Keratinocyte (primary cell): ENCODE measurements at regions not wholly inside any gene's neighbourhood (a gene's known extent, or its start where the extent isn't known, plus 50 kb on each side); places are given as distances from the start of the nearest gene placed in this dataset.

Experiments
- DNase-seq: peaks from one replicate; pipeline ENCODE4 v3.0.0-alpha.2; 2011; ENCODE audit warnings: low read depth, missing footprints, low spot score
- FAIRE-seq: peaks from 2 replicates; lab custom pipeline; 2011; peaks lifted over from hg19 to GRCh38; lab: Jason Lieb, UNC
- H2AFZ ChIP-seq: 2 replicates; pipeline ENCODE4 v1.6.0; 2012; ENCODE audit warnings: low read length, control low read depth, inconsistent platforms; ENCODE audit not compliant: control insufficient read depth
- H3K27ac ChIP-seq: 2 replicates; pipeline ENCODE4 v1.5.1; 2011; ENCODE audit warnings: low read length; ENCODE audit not compliant: control insufficient read depth, insufficient read depth
- H3K27me3 ChIP-seq: 3 replicates; pipeline ENCODE4 v1.6.0; 2011; ENCODE audit warnings: low read length; ENCODE audit not compliant: control insufficient read depth, insufficient read depth; ENCODE audit errors: extremely low read depth
- H3K36me3 ChIP-seq, 2 experiments: 2 replicates in 1 of 2; 3 replicates in 1 of 2; pipeline ENCODE4 v1.5.1; 2011; ENCODE audit warnings: low read length in 2 of 2, mild to moderate bottlenecking in 1 of 2; ENCODE audit not compliant: control insufficient read depth in 2 of 2, insufficient read depth in 2 of 2; ENCODE audit errors: extremely low read depth in 1 of 2
- H3K4me1 ChIP-seq: 3 replicates; pipeline ENCODE4 v1.5.1; 2011; ENCODE audit warnings: low read length; ENCODE audit not compliant: control insufficient read depth, insufficient read depth; ENCODE audit errors: extremely low read depth
- H3K4me2 ChIP-seq: 3 replicates; pipeline ENCODE4 v1.6.0; 2011; ENCODE audit warnings: low read depth, low read length; ENCODE audit not compliant: control insufficient read depth, insufficient read depth; ENCODE audit errors: extremely low read depth
- H3K4me3 ChIP-seq, 3 experiments: fragments of 200-600 bp in 1 of 3; sonication (generic) in 1 of 3; 2 replicates in 2 of 3; 3 replicates in 1 of 3; pipeline ENCODE4 v1.5.1; 2011 to 2016; ENCODE audit warnings: low read length in 3 of 3, mild to moderate bottlenecking in 3 of 3, control low read depth in 2 of 3, inconsistent platforms in 1 of 3, low read depth in 1 of 3, mixed read lengths in 1 of 3, mixed run types in 1 of 3, moderate library complexity in 1 of 3; ENCODE audit not compliant: control insufficient read depth in 2 of 3, insufficient read depth in 2 of 3; ENCODE audit errors: extremely low read depth in 1 of 3
- H3K79me2 ChIP-seq: 2 replicates; pipeline ENCODE4 v1.6.0; 2012; ENCODE audit warnings: low read length; ENCODE audit not compliant: control insufficient read depth, insufficient read depth
- H3K9ac ChIP-seq: 3 replicates; pipeline ENCODE4 v1.6.0; 2011; ENCODE audit warnings: low read length; ENCODE audit not compliant: control insufficient read depth, insufficient read depth; ENCODE audit errors: extremely low read depth
- H3K9me1 ChIP-seq: 3 replicates; pipeline ENCODE4 v1.6.0; 2011; ENCODE audit warnings: low read length; ENCODE audit not compliant: control insufficient read depth, insufficient read depth; ENCODE audit errors: extremely low read depth
- H3K9me3 ChIP-seq: 2 replicates; pipeline ENCODE4 v1.5.1; 2012; ENCODE audit warnings: low read depth, low read length; ENCODE audit not compliant: control insufficient read depth
- H4K20me1 ChIP-seq: 3 replicates; pipeline ENCODE4 v1.6.0; 2011; ENCODE audit warnings: low read length; ENCODE audit not compliant: control insufficient read depth, insufficient read depth; ENCODE audit errors: extremely low read depth
- CTCF ChIP-seq, 3 experiments: IDR thresholded peaks in 1 of 3; conservative IDR thresholded peaks in 1 of 3; optimal IDR thresholded peaks in 1 of 3; 2 replicates in 2 of 3; 3 replicates in 1 of 3; pipeline versions ENCODE3 to v1.5.1; 2011; ENCODE audit warnings: low read length in 3 of 3, mild to moderate bottlenecking in 3 of 3, moderate library complexity in 2 of 3, control low read depth in 1 of 3, inconsistent platforms in 1 of 3; ENCODE audit not compliant: insufficient read depth in 2 of 3; ENCODE audit errors: extremely low read depth in 1 of 3
- EZH2 ChIP-seq: IDR thresholded peaks from one replicate; pipeline ENCODE4 v1.6.1; 2012; ENCODE audit warnings: inconsistent platforms, mild to moderate bottlenecking, low read length, moderate library complexity
- dilution Hi-C: fragments of 300-500 bp; cut with MboI; formaldehyde crosslinking; loops from one replicate; pipeline ENCODE4 v1.7.0; 2020; ENCODE audit warnings: low sequenced_read_pairs; ENCODE audit not compliant: extremely low pct_ligation_motif_present

- FAIRE-seq = no peak
- no peak for DNase-seq
- no peak overlapping the region for H3K27ac ChIP-seq
- no peak overlapping the region for H3K9ac ChIP-seq
- H2AFZ ChIP-seq = no peak overlapping the region
- no peaks in the 10 kb centered on the region for H3K9me1 ChIP-seq
- no peaks in the 10 kb centered on the region for H3K36me3 ChIP-seq
- dilution Hi-C loops = no loop called here
- H3K79me2 ChIP-seq = no peaks in the 10 kb centered on the region
- no peak overlapping the region for H3K4me2 ChIP-seq
- H3K9me3 ChIP-seq = no peaks in the 10 kb centered on the region
- H3K27me3 ChIP-seq = no peaks in the 10 kb centered on the region
- H3K4me3 ChIP-seq = no peak overlapping the region
- H3K4me1 ChIP-seq = no peaks in the 10 kb centered on the region
- no peak for TF ChIP-seq CTCF (optimal IDR thresholded peaks at IDR 0.05 in 1 of 3, IDR thresholded peaks at IDR 0.05 in 1 of 3, conservative IDR thresholded peaks at IDR 0.05 in 1 of 3; ENCODE audit: extremely low read depth in 1 of 3, insufficient read depth in 2 of 3, low read length in 3 of 3)
- TF ChIP-seq EZH2 = no peak
- H4K20me1 ChIP-seq = no peaks in the 10 kb centered on the region
Measured at GRCh38 chr15:27650244-27650643, 448.9 kb downstream of the OCA2 start.

GRCh38 chr15:27648359-27648758 is 450.8 kb downstream of the OCA2 start:
- dilution Hi-C loops = no loop called here
- no peaks in the 10 kb centered on the region for H3K79me2 ChIP-seq
- no peak overlapping the region for H2AFZ ChIP-seq
- H3K4me2 ChIP-seq = no peak overlapping the region
- H3K9ac ChIP-seq = no peak overlapping the region
- TF ChIP-seq EZH2 (no peak), CTCF (optimal IDR thresholded peaks at IDR 0.05 in 1 of 3, IDR thresholded peaks at IDR 0.05 in 1 of 3, conservative IDR thresholded peaks at IDR 0.05 in 1 of 3; ENCODE audit: extremely low read depth in 1 of 3, insufficient read depth in 2 of 3, low read length in 3 of 3) (no peak)
- H3K9me3 ChIP-seq = no peaks in the 10 kb centered on the region
- no peak overlapping the region for H3K27ac ChIP-seq
- no peak for DNase-seq
- no peaks in the 10 kb centered on the region for H4K20me1 ChIP-seq
- H3K9me1 ChIP-seq = no peaks in the 10 kb centered on the region
- no peak for FAIRE-seq
- H3K27me3 ChIP-seq = no peaks in the 10 kb centered on the region
- no peak overlapping the region for H3K4me3 ChIP-seq
- H3K4me1 ChIP-seq = no peaks in the 10 kb centered on the region
- H3K36me3 ChIP-seq = no peaks in the 10 kb centered on the region
